ENCODE measurements at regions not wholly inside any gene's neighbourhood (a gene's known extent, or its start where the extent isn't known, plus 50 kb on each side); places are given as distances from the start of the nearest gene placed in this dataset.

DNA sequence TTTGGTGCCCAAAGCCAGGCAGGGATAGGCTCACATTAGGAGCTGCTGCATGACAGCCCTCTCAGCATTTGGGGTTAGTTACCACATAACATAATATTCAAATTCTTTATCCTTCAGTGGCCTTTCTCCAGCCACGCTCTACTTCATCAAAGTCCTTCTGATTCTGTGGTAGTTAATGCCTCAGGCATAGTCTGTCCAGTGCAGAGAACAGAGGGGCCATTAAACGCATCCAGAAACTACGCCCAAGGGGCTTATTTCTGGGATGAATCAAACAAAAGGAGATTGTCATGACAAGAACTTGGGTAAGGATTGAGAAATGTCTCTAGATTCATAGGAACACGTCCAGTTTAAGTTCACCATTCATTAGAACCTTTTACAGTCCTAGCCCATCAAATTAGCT is 183.4 kb upstream of the PLXNC1 start:
- TF ChIP-seq, protein P1, sequence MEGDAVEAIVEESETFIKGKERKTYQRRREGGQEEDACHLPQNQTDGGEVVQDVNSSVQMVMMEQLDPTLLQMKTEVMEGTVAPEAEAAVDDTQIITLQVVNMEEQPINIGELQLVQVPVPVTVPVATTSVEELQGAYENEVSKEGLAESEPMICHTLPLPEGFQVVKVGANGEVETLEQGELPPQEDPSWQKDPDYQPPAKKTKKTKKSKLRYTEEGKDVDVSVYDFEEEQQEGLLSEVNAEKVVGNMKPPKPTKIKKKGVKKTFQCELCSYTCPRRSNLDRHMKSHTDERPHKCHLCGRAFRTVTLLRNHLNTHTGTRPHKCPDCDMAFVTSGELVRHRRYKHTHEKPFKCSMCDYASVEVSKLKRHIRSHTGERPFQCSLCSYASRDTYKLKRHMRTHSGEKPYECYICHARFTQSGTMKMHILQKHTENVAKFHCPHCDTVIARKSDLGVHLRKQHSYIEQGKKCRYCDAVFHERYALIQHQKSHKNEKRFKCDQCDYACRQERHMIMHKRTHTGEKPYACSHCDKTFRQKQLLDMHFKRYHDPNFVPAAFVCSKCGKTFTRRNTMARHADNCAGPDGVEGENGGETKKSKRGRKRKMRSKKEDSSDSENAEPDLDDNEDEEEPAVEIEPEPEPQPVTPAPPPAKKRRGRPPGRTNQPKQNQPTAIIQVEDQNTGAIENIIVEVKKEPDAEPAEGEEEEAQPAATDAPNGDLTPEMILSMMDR (IDR thresholded peaks at IDR 0.05; ENCODE audit: insufficient read depth, low read depth, low read length): no peak
- no peak for TF ChIP-seq EZH2 (IDR thresholded peaks at IDR 0.05; ENCODE audit: insufficient read depth, low read length)
